ENCODE measurements at regions not wholly inside any gene's neighbourhood (a gene's known extent, or its start where the extent isn't known, plus 50 kb on each side); places are given as distances from the start of the nearest gene placed in this dataset.
"Not testable (repeated sequence)": the region's sequence is repeated elsewhere in the genome, so short reads cannot be mapped to it uniquely, and the experiment has no call there.

GRCh38 chr4:159941076-159941475 is 838.2 kb downstream of the RAPGEF2 start:
- no peak for DNase-seq (ENCODE audit: low spot score)

GRCh38 chr4:159944477-159944876 is 841.6 kb downstream of the RAPGEF2 start:
- DNase-seq (ENCODE audit: low spot score), result no peak

GRCh38 chr4:159946983-159947615 is 844.2 kb downstream of the RAPGEF2 start:
- DNase-seq (ENCODE audit: low spot score), result peak; percentile 9

- DNase-seq (ENCODE audit: low spot score), result no peak
These were observed 847.8 kb downstream of the RAPGEF2 start for GRCh38 chr4:159950707-159951106.

GRCh38 chr4:159966746-159967145 is 863.9 kb downstream of the RAPGEF2 start:
- DNase-seq (ENCODE audit: low spot score), result no peak

- DNase-seq (ENCODE audit: low spot score), result not testable (repeated sequence)
These were observed 874.1 kb downstream of the RAPGEF2 start for GRCh38 chr4:159976871-159977482.

GRCh38 chr4:159977907-159978617 is 875.2 kb downstream of the RAPGEF2 start:
- no peak for DNase-seq (ENCODE audit: low spot score)

- no peak for DNase-seq (ENCODE audit: low spot score)
These were observed 876.5 kb downstream of the RAPGEF2 start for GRCh38 chr4:159979351-159979750.

- DNase-seq (ENCODE audit: low spot score), result no peak
These were observed 877.1 kb downstream of the RAPGEF2 start for GRCh38 chr4:159979953-159980352.

- no peak for DNase-seq (ENCODE audit: low spot score)
These were observed 878.1 kb downstream of the RAPGEF2 start for GRCh38 chr4:159980826-159981468.

GRCh38 chr4:159981469-159981856 is 878.6 kb downstream of the RAPGEF2 start:
- no peak for DNase-seq (ENCODE audit: low spot score)

GRCh38 chr4:159983082-159983481 is 880.2 kb downstream of the RAPGEF2 start:
- DNase-seq (ENCODE audit: low spot score), result no peak

- no peak for DNase-seq (ENCODE audit: low spot score)
These were observed 907.0 kb downstream of the RAPGEF2 start for GRCh38 chr4:160009656-160010493.

- DNase-seq (ENCODE audit: low spot score), result no peak
These were observed 917.1 kb downstream of the RAPGEF2 start for GRCh38 chr4:160019936-160020335.

GRCh38 chr4:160020804-160021203 is 917.9 kb downstream of the RAPGEF2 start:
- no peak for DNase-seq (ENCODE audit: low spot score)

- DNase-seq (ENCODE audit: low spot score), result no peak
These were observed 919.0 kb downstream of the RAPGEF2 start for GRCh38 chr4:160021870-160022269.

GRCh38 chr4:160026721-160027120 is 923.8 kb downstream of the RAPGEF2 start:
- no peak for DNase-seq (ENCODE audit: low spot score)

- no peak for DNase-seq (ENCODE audit: low spot score)
These were observed 931.6 kb downstream of the RAPGEF2 start for GRCh38 chr4:160034501-160034900.

- no peak for DNase-seq (ENCODE audit: low spot score)
These were observed 935.7 kb downstream of the RAPGEF2 start for GRCh38 chr4:160038615-160039014.

GRCh38 chr4:160044693-160045092 is 941.8 kb downstream of the RAPGEF2 start:
- DNase-seq (ENCODE audit: low spot score), result no peak

GRCh38 chr4:160082432-160083207 is 979.7 kb downstream of the RAPGEF2 start:
- no peak for DNase-seq (ENCODE audit: low spot score)

Data from HuH-7.5 (cell line).